Epithelial cell of proximal tubule (primary cell): ENCODE measurements at regions not wholly inside any gene's neighbourhood (a gene's known extent, or its start where the extent isn't known, plus 50 kb on each side); places are given as distances from the start of the nearest gene placed in this dataset.

Experiments used
- DNase-seq: peaks from one replicate; pipeline ENCODE4 v3.0.0-alpha.2; 2011; ENCODE audit warnings: low read depth
- H3K4me3 ChIP-seq: 2 replicates; pipeline ENCODE4 v1.5.1; 2011; ENCODE audit warnings: low read depth, mild to moderate bottlenecking, low read length
- CTCF ChIP-seq: conservative IDR thresholded peaks from 2 replicates; pipeline ENCODE4 v1.5.1; 2012; ENCODE audit warnings: low read depth, mild to moderate bottlenecking, low read length

GRCh38 chr5:4142842-4143241 lies 547.2 kb downstream of the IRX1 start:
- no peak overlapping the region for H3K4me3 ChIP-seq
- no peak for TF ChIP-seq CTCF
- no peak for DNase-seq

GRCh38 chr5:4144411-4145007 lies 548.9 kb downstream of the IRX1 start:
- no peak for TF ChIP-seq CTCF
- no peak for DNase-seq
- no peak overlapping the region for H3K4me3 ChIP-seq

GRCh38 chr5:4145511-4145910 lies 549.9 kb downstream of the IRX1 start:
- H3K4me3 ChIP-seq, result no peak overlapping the region
- TF ChIP-seq CTCF, result no peak

GRCh38 chr5:4148009-4148408 lies 552.4 kb downstream of the IRX1 start:
- TF ChIP-seq CTCF, result no peak
- no peak overlapping the region for H3K4me3 ChIP-seq
- no peak for DNase-seq

More at GRCh38 chr5:4145511-4145910, 549.9 kb downstream of the IRX1 start:
- no peak for DNase-seq

- no peak for DNase-seq
- no peak for TF ChIP-seq CTCF
- H3K4me3 ChIP-seq, result no peak overlapping the region
Observed at GRCh38 chr5:4150067-4150466, 554.4 kb downstream of the IRX1 start.

- no peak for DNase-seq
- no peak for TF ChIP-seq CTCF
- H3K4me3 ChIP-seq, result no peak overlapping the region
Observed at GRCh38 chr5:4156153-4156552, 560.5 kb downstream of the IRX1 start.

GRCh38 chr5:4156889-4157288 lies 561.3 kb downstream of the IRX1 start:
- DNase-seq, result no peak
- H3K4me3 ChIP-seq, result no peak overlapping the region
- TF ChIP-seq CTCF, result no peak
